A673 (cell line): ENCODE measurements at regions not wholly inside any gene's neighbourhood (a gene's known extent, or its start where the extent isn't known, plus 50 kb on each side); places are given as distances from the start of the nearest gene placed in this dataset.

Experiments
- BruUV-seq: library from RNA; stranded (reverse); fragments of 400-500 nt; replicated peaks from 2 replicates; lab custom pipeline; 2021; lab: Mats Ljungman, UMichigan
- CTCF ChIA-PET: fragments of 300-600 bp; sonication (Branson Sonifier 250); formaldehyde crosslinking; loops from one replicate; lab custom pipeline; 2022; ENCODE audit warnings: antibody characterized with exemption; lab: Charles Lee
- POLR2A ChIA-PET: fragments of 300-600 bp; sonication (Branson Sonifier 250); formaldehyde crosslinking; loops from one replicate; lab custom pipeline; 2022; ENCODE audit warnings: antibody characterized with exemption; ENCODE audit not compliant: low non-redundant PET; lab: Charles Lee
- DNase-seq: peaks from one replicate; pipeline ENCODE4 v3.0.0-alpha.2; 2015; ENCODE audit warnings: low spot score
- H3K27ac ChIP-seq: fragments of 200-600 bp; sonication (generic); 2 replicates; pipeline ENCODE4 v1.5.1; 2016; ENCODE audit warnings: mixed run types, low read depth, mild to moderate bottlenecking, mixed read lengths, antibody characterized with exemption, low read length; ENCODE audit not compliant: poor library complexity, severe bottlenecking
- H3K27me3 ChIP-seq: fragments of 200-600 bp; sonication (generic); replicated peaks from 2 replicates; pipeline ENCODE4 v1.6.1; 2017; ENCODE audit warnings: mixed run types, low read depth, mild to moderate bottlenecking, mixed read lengths, antibody characterized with exemption, low read length; ENCODE audit not compliant: insufficient read depth, poor library complexity
- H3K36me3 ChIP-seq: fragments of 200-600 bp; sonication (generic); 2 replicates; pipeline ENCODE4 v1.6.1; 2016; ENCODE audit warnings: mixed run types, mild to moderate bottlenecking, mixed read lengths, antibody characterized with exemption, low read length; ENCODE audit not compliant: insufficient read depth, poor library complexity, severe bottlenecking
- H3K4me1 ChIP-seq: fragments of 200-600 bp; sonication (generic); 2 replicates; pipeline ENCODE4 v1.6.1; 2017; ENCODE audit warnings: mixed run types, mild to moderate bottlenecking, mixed read lengths, antibody characterized with exemption, low read length; ENCODE audit not compliant: insufficient read depth, poor library complexity, severe bottlenecking
- H3K4me3 ChIP-seq: fragments of 200-600 bp; sonication (generic); 2 replicates; pipeline ENCODE4 v1.5.1; 2016; ENCODE audit warnings: low read depth, mixed run types, mild to moderate bottlenecking, mixed read lengths, low read length; ENCODE audit not compliant: poor library complexity, severe bottlenecking
- H3K9me3 ChIP-seq: fragments of 200-600 bp; sonication (generic); 2 replicates; pipeline ENCODE4 v1.6.1; 2016; ENCODE audit warnings: mixed run types, low read depth, mild to moderate bottlenecking, mixed read lengths, antibody characterized with exemption, low read length; ENCODE audit not compliant: poor library complexity, severe bottlenecking
- EZH2 ChIP-seq: fragments of 200-600 bp; sonication (generic); IDR thresholded peaks from 2 replicates; pipeline ENCODE4 v1.6.1; 2017; ENCODE audit warnings: borderline replicate concordance, low read depth, mild to moderate bottlenecking, mixed read lengths, antibody characterized with exemption, low read length; ENCODE audit not compliant: poor library complexity, severe bottlenecking
- intact Hi-C: fragments of 100-400 bp; cut with micrococcal nuclease; formaldehyde crosslinking; loops from one replicate; pipeline ENCODE4 v1.10.0; 2022; ENCODE audit not compliant: unreplicated experiment
- TF ChIP-seq, protein P1 (sequence below): fragments of 300-800, 200-600 bp; sonication (generic); conservative IDR thresholded peaks from 2 replicates; pipeline ENCODE4 v1.5.1; 2017; ENCODE audit warnings: low read depth, mild to moderate bottlenecking, antibody characterized with exemption, low read length, moderate library complexity, mixed read lengths

DNA sequence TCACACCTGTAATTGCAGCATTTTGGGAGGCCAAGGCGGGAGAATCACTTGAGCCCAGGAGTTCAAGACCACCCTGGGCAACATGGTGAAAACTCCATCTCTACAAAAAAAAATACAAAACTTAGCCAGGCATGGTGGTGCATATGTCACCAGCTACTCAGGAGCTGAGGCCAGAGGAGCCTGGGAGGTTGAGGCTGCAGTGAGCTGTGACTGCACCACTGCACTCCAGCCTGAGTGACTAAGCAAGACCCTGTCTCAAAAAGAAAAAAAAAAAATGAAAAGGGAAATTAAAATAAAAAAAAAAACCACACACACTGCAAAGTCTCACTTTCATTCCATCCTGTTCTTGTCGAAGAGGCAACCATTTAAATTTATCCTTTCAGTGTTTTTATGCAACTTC is 100.8 kb upstream of the PIAS1 start:
- Histone ChIP-seq H3K27me3 (no peaks in the 10 kb centered on the region), H3K27ac (no peak overlapping the region), H3K4me3 (no peak overlapping the region), H3K36me3 (no peaks in the 10 kb centered on the region), H3K9me3 (no peaks in the 10 kb centered on the region), H3K4me1 (no peaks in the 10 kb centered on the region)
- no peak for DNase-seq
- POLR2A ChIA-PET = no interaction called here
- intact Hi-C loops = no loop called here
- TF ChIP-seq EZH2 = no peak
- no TSS peak for BruUV-seq
- CTCF ChIA-PET = no interaction called here

DNA sequence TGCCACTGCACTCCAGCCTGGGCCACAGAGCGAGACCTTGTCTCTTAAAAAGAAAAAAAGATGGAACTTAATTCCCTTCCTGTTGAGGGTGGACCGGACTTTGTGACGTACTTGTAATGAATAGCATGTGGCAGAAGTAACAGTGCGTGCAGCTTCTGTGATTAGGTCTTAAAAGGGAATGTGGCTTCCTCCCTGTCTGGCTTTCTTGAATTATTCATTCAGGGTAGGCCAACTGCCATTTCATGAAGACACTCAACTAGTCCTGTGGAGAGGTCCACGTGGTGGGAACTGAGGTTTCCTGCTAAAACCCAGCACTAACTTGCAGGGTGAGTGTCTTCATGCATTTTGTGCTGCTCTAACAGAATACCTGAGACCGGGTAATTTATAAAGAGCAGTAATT is 98.9 kb upstream of the PIAS1 start:
- BruUV-seq = no TSS peak

DNA sequence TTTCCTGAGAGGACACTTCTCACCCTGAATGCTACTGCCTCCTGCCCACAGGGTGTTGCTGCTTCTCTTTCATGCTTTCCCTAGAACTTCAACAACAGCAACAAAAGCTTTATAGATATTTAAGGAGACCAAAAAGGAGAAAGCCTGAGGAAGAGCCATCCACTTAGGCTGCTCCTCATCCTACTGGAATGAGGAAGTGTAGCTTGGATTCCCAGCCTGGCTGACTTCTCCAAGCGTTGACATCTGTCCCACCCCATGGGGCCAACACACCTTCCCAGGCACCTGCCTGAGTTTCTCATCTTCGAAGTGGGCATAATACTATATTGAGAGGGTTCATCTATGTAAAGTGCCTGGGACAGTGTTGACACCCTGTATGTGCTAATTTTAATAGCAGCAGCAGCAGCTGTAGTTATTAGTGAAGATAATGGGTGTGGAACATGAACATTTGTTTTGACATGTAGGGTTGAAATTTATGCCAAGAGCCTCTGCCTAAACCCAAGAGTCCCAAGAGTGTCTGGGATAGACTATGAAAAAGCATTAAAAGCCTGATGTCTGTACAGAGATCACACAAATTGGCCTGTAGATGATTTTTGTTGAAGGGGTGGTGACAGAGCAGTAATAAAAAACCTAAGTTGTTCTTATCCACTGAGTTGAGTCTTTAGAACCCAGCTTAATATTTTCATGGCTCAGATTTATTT is 96.5 kb upstream of the PIAS1 start:
- no peaks in the 10 kb centered on the region for H3K36me3 ChIP-seq
- H3K27ac ChIP-seq = no peak overlapping the region
- BruUV-seq = no TSS peak
- intact Hi-C loops = no loop called here
- no peaks in the 10 kb centered on the region for H3K4me1 ChIP-seq
- CTCF ChIA-PET = no interaction called here
- TF ChIP-seq, protein P1, sequence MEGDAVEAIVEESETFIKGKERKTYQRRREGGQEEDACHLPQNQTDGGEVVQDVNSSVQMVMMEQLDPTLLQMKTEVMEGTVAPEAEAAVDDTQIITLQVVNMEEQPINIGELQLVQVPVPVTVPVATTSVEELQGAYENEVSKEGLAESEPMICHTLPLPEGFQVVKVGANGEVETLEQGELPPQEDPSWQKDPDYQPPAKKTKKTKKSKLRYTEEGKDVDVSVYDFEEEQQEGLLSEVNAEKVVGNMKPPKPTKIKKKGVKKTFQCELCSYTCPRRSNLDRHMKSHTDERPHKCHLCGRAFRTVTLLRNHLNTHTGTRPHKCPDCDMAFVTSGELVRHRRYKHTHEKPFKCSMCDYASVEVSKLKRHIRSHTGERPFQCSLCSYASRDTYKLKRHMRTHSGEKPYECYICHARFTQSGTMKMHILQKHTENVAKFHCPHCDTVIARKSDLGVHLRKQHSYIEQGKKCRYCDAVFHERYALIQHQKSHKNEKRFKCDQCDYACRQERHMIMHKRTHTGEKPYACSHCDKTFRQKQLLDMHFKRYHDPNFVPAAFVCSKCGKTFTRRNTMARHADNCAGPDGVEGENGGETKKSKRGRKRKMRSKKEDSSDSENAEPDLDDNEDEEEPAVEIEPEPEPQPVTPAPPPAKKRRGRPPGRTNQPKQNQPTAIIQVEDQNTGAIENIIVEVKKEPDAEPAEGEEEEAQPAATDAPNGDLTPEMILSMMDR = no peak
- H3K4me3 ChIP-seq = no peak overlapping the region
- POLR2A ChIA-PET = no interaction called here
- no peaks in the 10 kb centered on the region for H3K27me3 ChIP-seq
- no peaks in the 10 kb centered on the region for H3K9me3 ChIP-seq
- DNase-seq = no peak

More for the DNA sequence above, 98.9 kb upstream of the PIAS1 start:
- POLR2A ChIA-PET = no interaction called here
- no peak overlapping the region for H3K4me3 ChIP-seq
- no peaks in the 10 kb centered on the region for H3K9me3 ChIP-seq
- intact Hi-C loops = no loop called here
- CTCF ChIA-PET = no interaction called here
- H3K27me3 ChIP-seq = no peaks in the 10 kb centered on the region
- H3K27ac ChIP-seq = no peak overlapping the region
- no peaks in the 10 kb centered on the region for H3K36me3 ChIP-seq
- TF ChIP-seq, protein P1 = no peak
- TF ChIP-seq EZH2 = no peak
- no peaks in the 10 kb centered on the region for H3K4me1 ChIP-seq
- DNase-seq = no peak

DNA sequence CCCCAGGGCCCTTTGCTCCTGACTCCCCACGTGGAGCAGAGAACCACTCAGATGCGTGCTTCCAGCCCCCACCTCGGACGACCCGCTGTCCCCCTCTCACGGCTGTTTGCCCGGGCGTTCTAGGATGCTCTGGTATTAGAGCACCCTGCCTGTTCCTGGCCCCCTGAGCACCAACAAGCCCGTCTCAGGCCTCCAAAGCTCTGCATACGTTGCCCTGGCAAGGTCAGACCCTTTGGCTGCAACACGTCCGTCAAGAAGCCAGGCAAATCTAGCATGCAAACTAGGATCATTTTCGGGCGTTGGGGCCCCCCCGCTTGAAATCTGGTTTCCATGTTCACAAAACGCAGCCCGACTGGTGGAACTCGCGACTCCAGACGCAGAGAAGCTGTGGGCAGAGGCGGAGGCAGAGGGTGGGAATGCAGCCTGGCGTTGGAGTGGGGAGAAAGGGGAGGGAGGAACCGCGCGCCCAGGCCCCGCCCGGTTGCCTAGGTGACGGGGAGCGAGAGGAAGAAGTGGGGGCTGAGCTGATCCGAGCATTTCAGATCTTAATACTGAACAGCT is 86.2 kb upstream of the PIAS1 start:
- Histone ChIP-seq H3K36me3 (no peaks in the 10 kb centered on the region), H3K9me3 (no peaks in the 10 kb centered on the region), H3K27me3 (no peaks in the 10 kb centered on the region), H3K4me1 (peaks cover 16% of the 10 kb centered on the region), H3K4me3 (peak overlapping the region; percentile 29), H3K27ac (no peak overlapping the region)
- CTCF ChIA-PET = no interaction called here
- peak; percentile 73 for DNase-seq
- intact Hi-C loops = no loop called here
- BruUV-seq = no TSS peak
- POLR2A ChIA-PET = no interaction called here
- TF ChIP-seq EZH2 = no peak
- TF ChIP-seq, protein P1 = no peak
